K562 (cell line): ENCODE measurements at regions not wholly inside any gene's neighbourhood (a gene's known extent, or its start where the extent isn't known, plus 50 kb on each side); places are given as distances from the start of the nearest gene placed in this dataset.

Experiments
- ATAC-seq: fragments of 200-7000 bp; cut with Tn5 transposase; 3 replicates; pipeline ENCODE4 v1.9.1; 2020; ENCODE audit warnings: moderate library complexity
- BruUV-seq: library from RNA; stranded (reverse); fragments of 400-500 nt; replicated peaks from 2 replicates; lab custom pipeline; 2021; lab: Mats Ljungman, UMichigan
- CTCF ChIA-PET: fragments of 300-600 bp; formaldehyde crosslinking; extraction: SDS; loops from one replicate; lab custom pipeline; 2021; ENCODE audit warnings: low intra/inter-chr PET ratio; lab: Yijun Ruan, JAX
- POLR2A ChIA-PET: fragments of 300-600, 350-650 bp; sonication (Branson Sonifier 250); formaldehyde crosslinking; extraction: SDS; loops from one replicate; lab custom pipeline; 2021; ENCODE audit warnings: antibody characterized with exemption, inconsistent platforms; lab: Yijun Ruan, JAX
- DNase-seq, 4 experiments: peaks; one replicate each; pipeline versions ENCODE4 v3.0.0 to v3.0.0-alpha.2; 2011 to 2018; ENCODE audit warnings: low spot score in 3 of 4, mixed read lengths in 3 of 4; ENCODE audit errors: extremely low read depth in 1 of 4
- FAIRE-seq: peaks from 2 replicates; lab custom pipeline; 2011; peaks lifted over from hg19 to GRCh38; lab: Jason Lieb, UNC
- H2AFZ ChIP-seq: 2 replicates; pipeline ENCODE4 v1.6.0; 2011; ENCODE audit warnings: low read depth, low read length, control low read depth, inconsistent platforms
- H3K27ac ChIP-seq: fragments of 200-600 bp; 3 replicates; pipeline ENCODE4 v1.8.0; 2011; ENCODE audit warnings: low read depth, mild to moderate bottlenecking, control low read depth, inconsistent platforms, low read length, moderate library complexity, mixed read lengths; ENCODE audit errors: extremely low read depth
- H3K27me3 ChIP-seq, 2 experiments: fragments of 300-600 bp in 1 of 2; 2 replicates in 1 of 2; 3 replicates in 1 of 2; pipeline versions ENCODE4 v1.6.0 to v1.8.0; 2011; ENCODE audit warnings: inconsistent platforms in 2 of 2, low read length in 2 of 2, mild to moderate bottlenecking in 1 of 2, mixed read lengths in 1 of 2, moderate library complexity in 1 of 2; ENCODE audit not compliant: control insufficient read depth in 2 of 2, insufficient read depth in 2 of 2
- H3K36me3 ChIP-seq: fragments of 300-600 bp; 3 replicates; pipeline ENCODE4 v1.8.0; 2011; ENCODE audit warnings: mild to moderate bottlenecking, low read length, inconsistent platforms; ENCODE audit not compliant: control insufficient read depth, insufficient read depth
- H3K4me1 ChIP-seq, 2 experiments: fragments of 200-600 bp in 1 of 2; replicated peaks in 1 of 2; 2 replicates in 1 of 2; 3 replicates in 1 of 2; pipeline versions ENCODE4 v1.5.1 to v1.8.0; 2011; ENCODE audit warnings: inconsistent platforms in 2 of 2, low read length in 2 of 2, mild to moderate bottlenecking in 1 of 2, mixed read lengths in 1 of 2, moderate library complexity in 1 of 2; ENCODE audit not compliant: control insufficient read depth in 2 of 2, insufficient read depth in 2 of 2
- H3K4me2 ChIP-seq: 2 replicates; pipeline ENCODE4 v1.6.1; 2011; ENCODE audit warnings: low read length, control low read depth, inconsistent platforms, mixed read lengths; ENCODE audit not compliant: insufficient read depth
- H3K4me3 ChIP-seq: fragments of 200-600 bp; sonication (generic), shearing (Covaris generic); 2 replicates; pipeline ENCODE4 v1.5.1; 2016; ENCODE audit warnings: control low read depth, inconsistent platforms
- H3K79me2 ChIP-seq: fragments of 200-600 bp; 3 replicates; pipeline ENCODE4 v1.8.0; 2011; ENCODE audit warnings: low read length, inconsistent platforms; ENCODE audit not compliant: control insufficient read depth, insufficient read depth
- H3K9ac ChIP-seq, 2 experiments: 2 replicates each; pipeline versions ENCODE4 v1.6.0 to v1.6.1; 2011; ENCODE audit warnings: low read depth in 2 of 2, low read length in 2 of 2, control low read depth in 1 of 2, inconsistent platforms in 1 of 2, mild to moderate bottlenecking in 1 of 2, mixed read lengths in 1 of 2; ENCODE audit not compliant: insufficient read depth in 1 of 2
- H3K9me1 ChIP-seq: one replicate; pipeline ENCODE4 v1.6.0; 2011; ENCODE audit warnings: inconsistent platforms, mild to moderate bottlenecking, low read length, moderate library complexity; ENCODE audit not compliant: control insufficient read depth, insufficient read depth
- H3K9me3 ChIP-seq: replicated peaks from 2 replicates; pipeline ENCODE4 v1.5.1; 2011; ENCODE audit warnings: low read depth, low read length, inconsistent platforms; ENCODE audit not compliant: control insufficient read depth, insufficient read depth
- H4K20me1 ChIP-seq: replicated peaks from 2 replicates; pipeline ENCODE4 v1.6.1; 2011; ENCODE audit warnings: low read length, inconsistent platforms, mixed read lengths; ENCODE audit not compliant: control insufficient read depth, insufficient read depth
- ELK3 ChIP-seq: fragments of 450-650 bp; formaldehyde crosslinking; IDR thresholded peaks from 2 replicates; pipeline ENCODE4 v1.4.0; 2020; ENCODE audit warnings: mild to moderate bottlenecking
- FOXK1 ChIP-seq: sonication (generic); formaldehyde crosslinking; IDR thresholded peaks from 2 replicates; pipeline ENCODE4 v1.8.0; 2022; ENCODE audit warnings: missing genetic modification reagents, mild to moderate bottlenecking, borderline replicate concordance
- GMEB1 ChIP-seq: fragments of 250-450 bp; sonication (Bioruptor Pico); IDR thresholded peaks from 2 replicates; pipeline ENCODE4 v1.4.0; 2020; ENCODE audit warnings: mild to moderate bottlenecking
- GTF2A2 ChIP-seq: IDR thresholded peaks from 2 replicates; pipeline ENCODE4 v1.6.1; 2016; ENCODE audit warnings: mild to moderate bottlenecking, missing genetic modification characterization, missing compliant biosample characterization
- HSF4 ChIP-seq: fragments of 250-450 bp; sonication (Bioruptor Pico); IDR thresholded peaks from 2 replicates; pipeline ENCODE4 v2.1.2; 2022; ENCODE audit warnings: mild to moderate bottlenecking, moderate library complexity, borderline replicate concordance
- KAT7 ChIP-seq: sonication (generic); formaldehyde crosslinking; IDR thresholded peaks from 2 replicates; pipeline ENCODE4 v1.8.0; 2022; ENCODE audit warnings: missing genetic modification reagents, mild to moderate bottlenecking, borderline replicate concordance
- KDM5B ChIP-seq: fragments of 200-600 bp; sonication (generic); IDR thresholded peaks from 2 replicates; pipeline ENCODE4 v1.6.1; 2012; ENCODE audit warnings: low read depth, mild to moderate bottlenecking, moderate library complexity, low read length, control low read depth, inconsistent platforms; ENCODE audit not compliant: insufficient replicate concordance
- MECOM ChIP-seq: fragments of 250-450 bp; sonication (Bioruptor Pico); IDR thresholded peaks from 2 replicates; pipeline ENCODE4 v1.8.0; 2022; ENCODE audit warnings: inconsistent platforms
- MTA3 ChIP-seq: fragments of 450-650 bp; formaldehyde crosslinking; IDR thresholded peaks from 2 replicates; pipeline ENCODE4 v1.6.1; 2017; ENCODE audit warnings: mild to moderate bottlenecking, borderline replicate concordance
- NFIX ChIP-seq: fragments of 250-450 bp; sonication (Bioruptor Pico); IDR thresholded peaks from 2 replicates; pipeline ENCODE4 v1.4.0; 2020; ENCODE audit warnings: low read depth, mild to moderate bottlenecking, moderate library complexity
- POLR2G ChIP-seq: fragments of 200-400 bp; formaldehyde crosslinking; IDR thresholded peaks from 2 replicates; pipeline ENCODE4 v1.6.1; 2017; ENCODE audit warnings: low read depth, mild to moderate bottlenecking, antibody characterized with exemption, low read length, moderate library complexity
- RBM25 ChIP-seq: fragments of 200-400 bp; formaldehyde crosslinking; IDR thresholded peaks from 2 replicates; pipeline ENCODE4 v1.6.1; 2018; ENCODE audit warnings: low read length, low read depth, moderate library complexity; ENCODE audit not compliant: severe bottlenecking
- TFE3 ChIP-seq: fragments of 450-650 bp; formaldehyde crosslinking; IDR thresholded peaks from 2 replicates; pipeline ENCODE4 v1.4.0; 2020; ENCODE audit warnings: mild to moderate bottlenecking, mixed read lengths
- ZNF124 ChIP-seq: sonication (generic); formaldehyde crosslinking; IDR thresholded peaks from 2 replicates; pipeline ENCODE4 v1.8.1; 2022; ENCODE audit warnings: missing genetic modification reagents
- ZNF274 ChIP-seq: IDR thresholded peaks from 2 replicates; pipeline ENCODE4 v1.6.1; 2011; ENCODE audit warnings: low read depth, mild to moderate bottlenecking, low read length, moderate library complexity, borderline replicate concordance
- ZNF445 ChIP-seq: fragments of 250-450 bp; sonication (Bioruptor Pico); IDR thresholded peaks from 2 replicates; pipeline ENCODE4 v1.4.0; 2020; ENCODE audit warnings: low read depth, mild to moderate bottlenecking, moderate library complexity
- ZNF707 ChIP-seq: fragments of 250-450 bp; sonication (Bioruptor Pico); conservative IDR thresholded peaks from 2 replicates; pipeline ENCODE4 v1.8.0; 2022; ENCODE audit warnings: inconsistent platforms, mild to moderate bottlenecking, moderate library complexity
- ZNF766 ChIP-seq: fragments of 200-800 bp; sonication (Bioruptor generic); conservative IDR thresholded peaks from 2 replicates; pipeline ENCODE4 v1.6.1; 2016; ENCODE audit warnings: missing genetic modification characterization, missing compliant biosample characterization
- ZZZ3 ChIP-seq: fragments of 450-650 bp; IDR thresholded peaks from 2 replicates; pipeline ENCODE4 v1.6.1; 2016; ENCODE audit warnings: antibody characterized with exemption, mild to moderate bottlenecking, moderate library complexity
- WGBS: fragments of 100-300 bp; shearing (Covaris generic); methylation state at CpG from one replicate; pipeline ENCODE4 v1.1.6; 2016; ENCODE audit warnings: low coverage, mixed read lengths; ENCODE audit not compliant: insufficient coverage; ENCODE audit errors: missing lambda C conversion rate; 5-methylcytosine and 5-hydroxymethylcytosine counted together
- in situ Hi-C: fragments of 300-500 bp; cut with MboI; formaldehyde crosslinking; loops from 4 replicates; pipeline ENCODE4 v1.15.0; 2018; ENCODE audit warnings: inconsistent platforms, mixed read lengths
- intact Hi-C: fragments of 100-400 bp; cut with micrococcal nuclease; formaldehyde crosslinking; loops from 2 replicates; pipeline ENCODE4 v1.14.2; 2022

- no peaks in the 10 kb centered on the region for H3K9me1 ChIP-seq
- TF ChIP-seq MECOM (CRISPR knock-in tag) (no peak), ZNF707 (CRISPR knock-in tag) (no peak), ELK3 (CRISPR knock-in tag) (no peak), ZNF766 (CRISPR knock-in tag) (no peak), GTF2A2 (tag) (no peak), RBM25 (no peak), NFIX (no peak), FOXK1 (CRISPR knock-in tag) (no peak), MTA3 (no peak), ZNF274 (no peak), ZZZ3 (no peak), GMEB1 (no peak), ZNF445 (CRISPR knock-in tag) (no peak), POLR2G (no peak), HSF4 (CRISPR knock-in tag) (no peak), TFE3 (CRISPR knock-in tag) (no peak), KDM5B (no peak), ZNF124 (CRISPR knock-in tag) (no peak), KAT7 (no peak)
- TF ChIP-seq, all 486 proteins: peak for 0
- Histone ChIP-seq H3K27me3 (peaks cover 4 to 32% of the 10 kb centered on the region in 2 experiments; a peak in 3 of 5 replicates), H3K36me3 (no peaks in the 10 kb centered on the region), H3K9ac (no peak overlapping the region), H3K4me3 (no peak overlapping the region), H3K4me2 (no peak overlapping the region), H4K20me1 (no peaks in the 10 kb centered on the region; the same call in 1 of the 2 replicates), H3K79me2 (no peaks in the 10 kb centered on the region), H3K4me1 (no peaks in the 10 kb centered on the region), H3K9me3 (no peaks in the 10 kb centered on the region), H2AFZ (no peak overlapping the region), H3K27ac (no peak overlapping the region)
- no TSS peak for BruUV-seq
- CTCF ChIA-PET, result no interaction called here
- in situ Hi-C loops, result no loop called here
- 3% methylated on average over 11 of the region's 11 CpGs for WGBS
- ATAC-seq, result no peak
- POLR2A ChIA-PET, result no interaction called here
- no peak for DNase-seq
- intact Hi-C loops, result no loop called here
- FAIRE-seq, result no peak
These were observed 95.3 kb downstream of the IRX2 start for GRCh38 chr5:2656206-2656605.
